NT2/D1 (cell line): ENCODE measurements at regions not wholly inside any gene's neighbourhood (a gene's known extent, or its start where the extent isn't known, plus 50 kb on each side); places are given as distances from the start of the nearest gene placed in this dataset.

Source experiments
- YY1 ChIP-seq: IDR thresholded peaks from 2 replicates; pipeline ENCODE4 v1.6.1; 2011; ENCODE audit not compliant: insufficient read length, insufficient read depth
- ZNF274 ChIP-seq: IDR thresholded peaks from 2 replicates; pipeline ENCODE4 v1.6.1; 2011; ENCODE audit warnings: mild to moderate bottlenecking, low read depth, low read length

DNA sequence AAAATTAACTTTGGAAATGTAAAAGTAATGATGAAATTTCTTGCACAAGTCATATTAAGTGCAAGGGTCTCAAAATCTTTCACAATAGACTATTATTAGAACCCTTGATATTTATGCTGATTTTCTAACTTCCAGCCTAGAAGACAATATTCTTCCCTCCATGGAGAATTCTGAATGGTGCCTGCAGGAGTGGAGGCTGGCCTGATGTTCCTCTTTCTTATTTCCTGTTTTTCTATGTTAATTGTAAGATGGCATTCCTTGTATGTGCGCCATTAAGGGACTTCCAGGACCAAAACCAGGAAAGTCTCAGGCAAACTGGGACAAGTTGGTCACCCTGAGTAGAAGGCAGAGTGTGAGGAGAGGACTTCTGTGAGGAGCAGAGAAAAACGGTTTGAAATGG lies 294.9 kb downstream of the DLEU7 start:
- TF ChIP-seq ZNF274, result no peak
- no peak for TF ChIP-seq YY1
